GM21381 (cell line): ENCODE measurements at regions not wholly inside any gene's neighbourhood (a gene's known extent, or its start where the extent isn't known, plus 50 kb on each side); places are given as distances from the start of the nearest gene placed in this dataset.
"Not testable (repeated sequence)": the region's sequence is repeated elsewhere in the genome, so short reads cannot be mapped to it uniquely, and the experiment has no call there.

Experiments
- ATAC-seq: cut with Tn5 transposase; IDR thresholded peaks from one replicate; pipeline ENCODE4 v1.9.1; 2021; ENCODE audit warnings: mild to moderate bottlenecking, moderate library complexity; ENCODE audit not compliant: unreplicated experiment

GRCh38 chr12:131353376-131353775 lies 357.5 kb upstream of the SFSWAP start:
- ATAC-seq = no peak

- no peak for ATAC-seq
Measured at GRCh38 chr12:131353826-131354225, 357.1 kb upstream of the SFSWAP start.

DNA sequence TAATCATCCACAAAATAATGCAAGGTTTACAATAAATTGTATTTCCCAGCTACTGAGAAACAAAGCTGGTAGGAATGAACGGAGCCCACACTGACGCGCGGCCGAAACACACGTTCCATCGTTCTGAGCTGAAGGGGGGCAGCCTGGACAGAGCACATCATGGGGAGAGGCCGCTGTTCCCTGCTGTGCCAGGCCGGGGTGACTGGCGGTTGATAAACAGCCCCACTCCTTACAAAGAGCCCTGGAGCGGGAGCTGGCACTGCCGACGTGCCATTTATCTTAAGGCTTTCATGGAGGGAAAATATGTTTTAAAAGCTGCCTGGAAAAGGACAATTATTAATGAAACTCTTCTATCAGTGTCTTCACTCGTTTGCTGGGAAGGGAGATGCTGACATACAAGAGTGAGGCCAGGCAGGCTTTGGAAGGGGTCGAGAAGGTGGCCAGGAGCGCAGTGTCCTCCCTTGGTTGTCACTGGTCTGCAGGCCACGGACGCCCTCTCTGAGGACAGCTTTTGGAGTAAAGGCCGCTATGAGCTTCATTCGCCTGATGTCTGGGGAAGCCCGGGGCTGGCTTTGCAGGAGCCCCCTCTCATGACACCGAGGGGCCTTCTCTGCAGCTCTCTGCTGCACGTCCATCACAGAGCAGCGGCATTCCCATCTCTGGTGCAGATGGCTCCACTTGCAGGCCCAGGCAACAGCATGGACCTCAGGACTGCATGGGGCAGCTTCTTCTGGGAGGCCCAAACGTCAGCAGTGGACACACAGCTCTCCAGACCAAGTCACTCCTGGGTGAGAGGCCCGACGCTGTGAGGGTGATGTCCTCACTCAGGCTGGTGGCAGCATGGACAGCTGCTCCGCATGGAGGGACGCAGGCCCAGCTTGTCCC lies 355.3 kb upstream of the SFSWAP start:
- no peak for ATAC-seq

- no peak for ATAC-seq
Measured at GRCh38 chr12:131356485-131357184, 354.3 kb upstream of the SFSWAP start.

- ATAC-seq = no peak
Measured at GRCh38 chr12:131357185-131357747, 353.6 kb upstream of the SFSWAP start.

DNA sequence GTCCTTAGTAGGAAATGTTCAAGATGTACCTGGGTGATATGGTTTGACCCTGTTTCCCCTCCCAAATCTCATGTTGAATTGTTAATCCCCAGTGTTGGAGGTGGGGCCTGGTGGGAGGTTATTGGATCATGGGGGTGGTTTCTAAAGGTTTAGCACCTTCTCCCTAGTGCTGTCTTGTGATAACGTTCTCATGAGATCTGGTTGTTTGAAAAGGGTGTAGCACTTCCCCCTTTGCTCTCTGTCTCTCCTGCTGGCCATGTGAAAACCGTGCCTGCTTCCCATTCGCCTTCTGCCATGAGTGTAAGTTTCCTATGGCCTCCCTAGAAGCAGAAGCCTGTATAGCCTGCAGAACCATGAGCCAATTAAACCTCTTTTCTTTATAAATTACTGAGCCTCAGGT lies 353.0 kb upstream of the SFSWAP start:
- no peak for ATAC-seq

GRCh38 chr12:131362291-131363211 lies 348.3 kb upstream of the SFSWAP start:
- no peak for ATAC-seq

GRCh38 chr12:131363393-131363792 lies 347.5 kb upstream of the SFSWAP start:
- no peak for ATAC-seq

DNA sequence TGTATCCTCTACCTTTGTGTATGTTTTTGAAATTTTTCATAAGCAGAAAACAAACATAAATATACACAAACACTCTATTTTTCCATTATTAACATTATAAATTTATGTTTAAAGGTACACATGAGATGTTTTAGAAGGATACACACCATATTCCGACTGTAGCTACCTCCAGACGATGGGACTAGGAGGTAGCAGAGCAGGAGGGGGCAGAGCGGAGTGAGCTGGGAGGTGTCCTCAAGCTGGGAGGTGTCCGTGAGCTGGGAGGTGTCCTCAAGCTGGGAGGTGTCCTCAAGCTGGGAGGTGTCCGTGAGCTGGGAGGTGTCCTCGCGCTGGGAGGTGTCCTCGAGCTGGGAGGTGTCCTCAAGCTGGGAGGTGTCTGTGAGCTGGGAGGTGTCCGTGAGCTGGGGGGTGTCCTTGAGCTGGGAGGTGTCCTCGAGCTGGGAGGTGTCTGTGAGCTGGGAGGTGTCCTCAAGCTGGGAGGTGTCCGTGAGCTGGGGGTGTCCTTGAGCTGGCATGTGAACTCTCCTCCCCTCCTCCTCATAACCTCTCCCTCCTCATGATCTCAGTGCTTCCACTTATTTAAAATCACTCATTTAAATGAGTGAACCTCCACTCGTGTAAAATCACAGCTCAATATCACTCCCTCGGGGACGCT lies 346.9 kb upstream of the SFSWAP start:
- no peak for ATAC-seq

- ATAC-seq = no peak
Measured at GRCh38 chr12:131364903-131365820, 345.7 kb upstream of the SFSWAP start.

DNA sequence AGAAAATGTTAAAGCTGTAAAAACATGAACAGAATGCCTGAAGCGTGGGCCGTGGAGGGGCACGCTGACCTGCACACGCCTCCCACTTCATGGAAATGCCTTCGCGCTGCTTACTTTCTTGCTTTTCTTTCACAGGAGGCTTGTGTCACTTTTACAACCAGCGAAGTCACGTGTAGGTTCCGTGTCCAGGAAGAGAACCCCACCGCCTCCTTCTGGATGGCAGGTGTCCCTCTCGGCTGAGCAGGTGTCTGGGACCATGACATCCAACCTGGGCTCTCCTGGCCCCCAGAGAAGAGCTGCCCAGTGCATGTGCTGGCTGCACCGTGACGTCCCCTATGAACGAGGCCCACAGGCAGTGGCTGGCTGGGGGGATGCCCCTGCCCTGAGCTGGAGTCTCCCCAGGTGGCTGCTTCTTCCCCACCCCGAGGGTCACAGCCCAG lies 345.0 kb upstream of the SFSWAP start:
- no peak for ATAC-seq

DNA sequence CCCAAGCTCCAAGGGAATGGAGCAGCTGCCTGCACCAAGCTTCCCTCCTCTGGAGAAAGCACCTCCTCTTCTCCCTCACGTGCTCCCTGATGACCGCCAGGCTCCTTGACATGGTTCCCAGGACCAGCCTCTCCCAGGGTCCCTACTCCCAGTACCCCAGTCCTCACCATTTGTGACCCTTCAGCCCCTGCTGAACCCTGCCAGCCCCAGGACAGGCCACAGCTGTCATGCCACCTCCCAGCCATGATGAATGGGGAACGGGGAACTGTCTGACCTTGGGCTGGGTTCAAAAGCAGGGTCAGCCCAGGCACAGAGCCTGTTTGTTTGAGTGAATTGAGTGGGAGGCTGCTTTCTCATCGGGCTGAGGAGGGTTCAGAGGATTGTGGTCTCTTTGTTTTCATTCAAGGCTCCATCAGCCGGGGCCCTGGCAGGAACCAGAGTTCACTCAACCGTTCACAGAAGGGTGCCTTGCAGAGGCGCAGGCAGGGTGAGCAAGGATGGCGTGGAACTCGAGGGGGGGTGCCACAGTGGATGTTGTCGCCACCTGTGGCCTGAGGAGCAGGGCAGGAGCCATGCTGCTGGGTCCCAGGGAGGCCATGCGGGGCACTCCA lies 344.5 kb upstream of the SFSWAP start:
- ATAC-seq = no peak

DNA sequence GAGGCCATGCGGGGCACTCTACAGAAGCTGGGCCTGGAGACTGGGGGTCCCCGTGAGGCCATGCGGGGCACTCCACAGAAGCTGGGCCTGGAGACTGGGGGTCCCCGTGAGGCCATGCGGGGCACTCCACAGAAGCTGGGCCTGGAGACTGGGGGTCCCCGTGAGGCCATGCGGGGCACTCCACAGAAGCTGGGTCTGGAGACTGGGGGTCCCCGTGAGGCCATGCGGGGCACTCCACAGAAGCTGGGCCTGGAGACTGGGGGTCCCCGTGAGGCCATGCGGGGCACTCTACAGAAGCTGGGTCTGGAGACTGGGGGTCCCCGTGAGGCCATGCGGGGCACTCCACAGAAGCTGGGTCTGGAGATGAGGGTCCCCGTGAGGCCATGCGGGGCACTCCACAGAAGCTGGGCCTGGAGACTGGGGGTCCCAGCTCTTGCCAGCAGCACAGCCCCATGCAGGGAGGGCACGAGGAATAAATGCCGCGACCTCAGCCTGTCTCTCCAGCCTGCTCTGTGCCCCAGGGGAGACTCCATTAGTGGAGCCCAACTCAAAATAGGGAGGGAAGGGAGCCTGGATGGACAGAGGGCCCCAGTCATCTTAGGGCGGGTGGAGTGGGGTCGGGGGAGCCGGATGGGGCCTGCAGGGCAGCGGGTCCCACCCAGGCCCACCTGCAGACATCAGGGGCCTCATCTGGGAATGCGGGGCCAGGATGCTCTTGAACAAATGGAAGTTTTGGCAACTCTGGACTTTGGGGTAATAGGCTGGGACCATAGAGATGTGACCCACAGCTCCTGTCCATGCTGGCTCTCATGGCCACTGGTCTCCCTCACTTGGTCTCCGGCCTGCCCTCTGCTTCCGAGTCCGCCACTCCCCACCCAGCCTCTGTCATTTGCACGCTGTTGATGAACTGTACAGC lies 343.6 kb upstream of the SFSWAP start:
- ATAC-seq = not testable (repeated sequence)

- ATAC-seq = no peak
Measured at GRCh38 chr12:131367983-131368667, 342.8 kb upstream of the SFSWAP start.

DNA sequence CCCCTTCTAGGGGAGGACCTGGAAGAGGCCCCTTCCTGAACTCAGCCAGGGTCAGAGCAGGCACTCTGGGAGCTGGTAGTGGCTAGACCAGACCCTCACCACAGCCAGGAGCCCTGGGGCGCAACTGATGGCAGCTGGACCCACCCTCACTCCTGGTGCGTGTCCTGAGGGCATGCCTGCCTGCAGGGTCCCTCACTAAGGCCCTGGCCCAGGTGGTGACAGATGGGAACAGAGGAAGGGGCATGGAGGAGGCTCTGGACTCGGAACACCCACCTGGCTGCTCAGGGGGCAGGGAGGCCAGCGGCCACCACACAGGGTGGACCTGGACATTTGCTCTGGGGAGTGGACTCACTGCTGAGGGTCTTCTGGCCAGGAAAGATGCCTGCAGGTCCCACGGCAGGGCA lies 342.2 kb upstream of the SFSWAP start:
- no peak for ATAC-seq

GRCh38 chr12:131369094-131369845 lies 341.6 kb upstream of the SFSWAP start:
- ATAC-seq = no peak
